BE2C (cell line): ENCODE measurements at regions not wholly inside any gene's neighbourhood (a gene's known extent, or its start where the extent isn't known, plus 50 kb on each side); places are given as distances from the start of the nearest gene placed in this dataset.

Experiments
- DNase-seq: peaks from one replicate; pipeline ENCODE4 v3.0.0-alpha.2; 2020
- H3K27me3 ChIP-seq: fragments of 250-450 bp; sonication (Bioruptor Pico); 2 replicates; pipeline ENCODE4 v1.5.1; 2020; ENCODE audit warnings: mild to moderate bottlenecking
- H3K36me3 ChIP-seq: fragments of 250-450 bp; sonication (Bioruptor Pico); 2 replicates; pipeline ENCODE4 v1.5.1; 2020; ENCODE audit warnings: mild to moderate bottlenecking
- H3K4me1 ChIP-seq: fragments of 250-450 bp; sonication (Bioruptor Pico); 2 replicates; pipeline ENCODE4 v1.5.1; 2020
- H3K4me3 ChIP-seq: 2 replicates; pipeline ENCODE4 v1.5.1; 2011; ENCODE audit warnings: low read depth, low read length
- H3K9me3 ChIP-seq: fragments of 250-450 bp; sonication (Bioruptor Pico); 2 replicates; pipeline ENCODE4 v1.5.1; 2020
- TF ChIP-seq, protein P1 (sequence below): IDR thresholded peaks from 2 replicates; pipeline ENCODE4 v1.5.1; 2012; ENCODE audit warnings: mild to moderate bottlenecking, low read depth, low read length

DNA sequence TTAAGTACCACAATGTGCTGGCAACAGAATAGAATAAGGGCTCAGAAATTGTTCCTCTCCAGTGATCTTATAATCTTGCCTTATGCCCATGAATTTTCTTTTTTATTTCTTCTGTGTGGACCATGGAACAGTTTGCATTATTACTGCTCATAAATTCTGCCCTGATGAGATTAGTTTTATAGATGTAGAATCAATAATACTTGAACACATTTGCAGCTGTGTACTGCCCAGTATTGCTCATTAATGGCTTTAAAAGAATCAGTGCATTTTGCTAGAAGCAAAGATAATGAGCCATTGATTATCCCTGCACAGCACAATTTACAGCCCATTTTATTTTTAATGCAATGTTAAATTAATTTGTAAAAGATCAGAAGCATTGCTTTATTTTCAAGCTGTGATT lies 172.3 kb upstream of the STXBP6 start:
- DNase-seq: no peak
- H3K27me3 ChIP-seq: no peaks in the 10 kb centered on the region
- H3K9me3 ChIP-seq: no peaks in the 10 kb centered on the region
- H3K4me1 ChIP-seq: no peaks in the 10 kb centered on the region
- no peaks in the 10 kb centered on the region for H3K36me3 ChIP-seq
- no peak overlapping the region for H3K4me3 ChIP-seq
- TF ChIP-seq, protein P1, sequence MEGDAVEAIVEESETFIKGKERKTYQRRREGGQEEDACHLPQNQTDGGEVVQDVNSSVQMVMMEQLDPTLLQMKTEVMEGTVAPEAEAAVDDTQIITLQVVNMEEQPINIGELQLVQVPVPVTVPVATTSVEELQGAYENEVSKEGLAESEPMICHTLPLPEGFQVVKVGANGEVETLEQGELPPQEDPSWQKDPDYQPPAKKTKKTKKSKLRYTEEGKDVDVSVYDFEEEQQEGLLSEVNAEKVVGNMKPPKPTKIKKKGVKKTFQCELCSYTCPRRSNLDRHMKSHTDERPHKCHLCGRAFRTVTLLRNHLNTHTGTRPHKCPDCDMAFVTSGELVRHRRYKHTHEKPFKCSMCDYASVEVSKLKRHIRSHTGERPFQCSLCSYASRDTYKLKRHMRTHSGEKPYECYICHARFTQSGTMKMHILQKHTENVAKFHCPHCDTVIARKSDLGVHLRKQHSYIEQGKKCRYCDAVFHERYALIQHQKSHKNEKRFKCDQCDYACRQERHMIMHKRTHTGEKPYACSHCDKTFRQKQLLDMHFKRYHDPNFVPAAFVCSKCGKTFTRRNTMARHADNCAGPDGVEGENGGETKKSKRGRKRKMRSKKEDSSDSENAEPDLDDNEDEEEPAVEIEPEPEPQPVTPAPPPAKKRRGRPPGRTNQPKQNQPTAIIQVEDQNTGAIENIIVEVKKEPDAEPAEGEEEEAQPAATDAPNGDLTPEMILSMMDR: no peak

DNA sequence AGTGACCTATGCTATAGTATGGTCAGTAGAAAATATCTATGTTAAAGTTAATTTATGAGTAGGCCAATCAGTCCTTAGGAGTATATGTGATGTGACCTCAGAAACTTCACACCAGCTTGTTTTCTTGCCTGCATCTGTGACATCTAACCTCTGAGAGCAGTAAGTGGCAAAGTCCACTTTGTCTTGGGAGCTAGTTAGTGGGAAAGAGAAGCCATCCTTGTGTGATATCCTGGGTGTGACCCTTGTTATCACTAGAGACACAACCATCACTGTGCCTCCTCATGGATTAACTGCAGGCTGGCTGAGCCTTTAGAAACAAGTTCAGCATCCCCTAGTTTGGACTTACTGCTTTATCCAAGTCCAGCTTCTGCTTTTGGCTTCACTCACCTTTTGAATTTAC lies 170.6 kb upstream of the STXBP6 start:
- TF ChIP-seq, protein P1: no peak
- no peak for DNase-seq
- Histone ChIP-seq H3K27me3 (no peaks in the 10 kb centered on the region), H3K4me1 (no peaks in the 10 kb centered on the region), H3K4me3 (no peak overlapping the region), H3K9me3 (no peaks in the 10 kb centered on the region), H3K36me3 (no peaks in the 10 kb centered on the region)

DNA sequence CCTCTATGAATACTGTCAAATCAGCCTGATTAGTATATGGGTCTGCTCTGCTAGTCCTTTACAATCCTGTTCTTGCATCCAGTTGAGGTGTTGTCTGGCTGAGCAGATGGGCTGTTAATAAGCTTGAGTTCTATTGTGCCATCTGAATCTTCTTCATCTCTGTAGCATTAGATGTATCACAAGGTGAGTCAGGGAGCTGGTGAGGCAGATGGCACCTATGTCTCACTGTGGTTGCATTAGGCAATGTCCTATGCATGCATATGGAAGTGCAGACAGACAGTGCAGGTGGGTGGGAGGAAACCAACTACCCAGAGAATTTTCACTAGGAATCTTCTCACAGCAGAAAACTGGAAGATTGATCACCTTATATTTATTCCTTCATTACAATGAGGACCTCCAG lies 165.7 kb upstream of the STXBP6 start:
- no peaks in the 10 kb centered on the region for H3K36me3 ChIP-seq
- TF ChIP-seq, protein P1: no peak
- no peak overlapping the region for H3K4me3 ChIP-seq
- H3K27me3 ChIP-seq: no peaks in the 10 kb centered on the region
- H3K9me3 ChIP-seq: no peaks in the 10 kb centered on the region; the same call in 1 of the 2 replicates
- no peak for DNase-seq
- no peaks in the 10 kb centered on the region for H3K4me1 ChIP-seq

DNA sequence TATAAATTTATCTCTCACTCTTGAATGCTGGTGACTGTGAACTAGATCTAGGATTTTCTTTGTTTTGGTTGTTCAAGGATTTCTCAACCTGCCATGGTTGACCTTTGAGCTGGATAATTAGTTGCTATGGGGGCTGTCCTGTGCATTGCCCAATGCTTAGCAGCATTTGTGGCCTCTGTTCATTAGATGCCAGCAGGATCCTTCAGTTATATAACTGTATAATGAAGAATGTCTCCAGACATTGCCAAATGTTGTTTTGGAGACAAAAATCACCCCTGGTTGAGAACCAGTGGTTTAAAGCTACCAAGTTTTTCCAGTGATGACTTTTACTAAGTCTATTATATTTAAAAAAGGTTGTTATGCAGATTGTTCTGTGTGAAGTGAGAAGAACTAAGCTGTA lies 147.9 kb upstream of the STXBP6 start:
- DNase-seq: no peak
- Histone ChIP-seq H3K36me3 (no peaks in the 10 kb centered on the region), H3K4me1 (no peaks in the 10 kb centered on the region), H3K27me3 (no peaks in the 10 kb centered on the region), H3K9me3 (no peaks in the 10 kb centered on the region), H3K4me3 (no peak overlapping the region)
- TF ChIP-seq, protein P1: no peak

DNA sequence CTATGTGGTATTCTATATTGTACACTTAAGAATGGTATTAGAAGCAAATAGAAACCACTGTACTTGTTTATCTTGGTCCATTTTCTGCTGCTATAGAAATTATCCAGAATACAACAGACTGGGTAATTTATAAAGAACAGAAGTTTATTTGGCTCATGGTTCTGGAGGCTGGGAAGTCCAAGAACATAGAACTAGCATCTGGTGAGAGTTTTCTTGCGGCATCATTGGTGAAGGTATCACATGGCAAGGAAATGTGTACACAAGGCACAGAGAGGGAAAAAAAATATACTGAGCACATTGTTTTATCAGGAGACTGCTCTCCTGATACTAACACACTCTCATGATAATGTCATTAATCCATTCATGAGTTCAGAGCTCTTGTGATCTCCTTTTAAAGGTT lies 130.3 kb upstream of the STXBP6 start:
- H3K4me3 ChIP-seq: no peak overlapping the region
- no peak for DNase-seq
- no peaks in the 10 kb centered on the region for H3K9me3 ChIP-seq
- H3K4me1 ChIP-seq: no peaks in the 10 kb centered on the region
- TF ChIP-seq, protein P1: no peak
- no peaks in the 10 kb centered on the region for H3K27me3 ChIP-seq
- H3K36me3 ChIP-seq: no peaks in the 10 kb centered on the region

DNA sequence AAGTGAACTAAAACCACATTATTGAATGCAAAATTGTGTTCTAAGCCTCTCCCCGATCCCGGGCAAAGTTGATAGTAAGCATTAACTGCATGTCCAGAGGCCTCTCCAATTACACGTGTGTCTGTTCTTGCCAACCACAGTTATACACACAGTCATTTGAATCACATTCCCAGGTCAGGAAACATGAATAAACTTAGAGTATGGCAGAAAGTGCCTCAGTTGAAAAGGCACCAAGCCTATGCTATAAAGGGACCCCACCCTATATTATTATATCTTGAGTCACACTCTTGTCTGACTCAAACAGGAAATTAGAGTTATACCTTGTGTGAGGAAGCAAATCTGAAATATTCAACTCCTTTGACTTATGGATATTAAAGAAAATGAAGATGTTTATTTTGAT lies 128.3 kb upstream of the STXBP6 start:
- H3K27me3 ChIP-seq: no peaks in the 10 kb centered on the region
- TF ChIP-seq, protein P1: no peak

More for the DNA sequence above, 128.3 kb upstream of the STXBP6 start:
- no peaks in the 10 kb centered on the region for H3K36me3 ChIP-seq
- H3K9me3 ChIP-seq: no peaks in the 10 kb centered on the region
- H3K4me1 ChIP-seq: no peaks in the 10 kb centered on the region
- no peak overlapping the region for H3K4me3 ChIP-seq
- DNase-seq: no peak
